ENCODE measurements at regions not wholly inside any gene's neighbourhood (a gene's known extent, or its start where the extent isn't known, plus 50 kb on each side); places are given as distances from the start of the nearest gene placed in this dataset.

DNA sequence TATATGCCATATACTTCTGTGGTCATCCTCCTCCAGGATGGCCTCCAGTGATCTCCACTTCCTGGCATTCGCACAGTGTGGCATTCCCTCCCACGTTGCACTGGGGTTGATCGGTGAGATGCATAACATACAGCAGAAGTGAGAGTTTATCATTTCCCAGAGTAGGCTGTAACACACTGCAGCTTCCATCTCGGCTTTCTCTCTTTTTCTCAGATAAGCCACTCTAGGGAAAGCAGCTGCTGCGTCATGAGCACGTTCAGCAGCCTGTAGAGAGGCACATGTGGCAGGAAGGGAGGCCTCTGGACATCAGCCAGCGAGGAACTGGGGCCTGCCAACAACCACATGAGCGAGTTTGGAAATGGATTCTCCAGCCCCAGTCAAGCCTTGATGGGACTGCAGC is 807.1 kb downstream of the DIAPH3 start:
- H3K4me2 ChIP-seq (ENCODE audit: low read length), result no peak overlapping the region
- no peaks in the 10 kb centered on the region for H3K27me3 ChIP-seq (ENCODE audit: control insufficient read depth, insufficient read depth, low read length)
- no peak overlapping the region for H3K27ac ChIP-seq
- H3K9me3 ChIP-seq (ENCODE audit: control insufficient read depth, low read length), result no peaks in the 10 kb centered on the region
- no peaks in the 10 kb centered on the region for H3K4me1 ChIP-seq
- H2AFZ ChIP-seq, result no peak overlapping the region
- H3K9ac ChIP-seq, result no peak overlapping the region
- TF ChIP-seq, protein P1, sequence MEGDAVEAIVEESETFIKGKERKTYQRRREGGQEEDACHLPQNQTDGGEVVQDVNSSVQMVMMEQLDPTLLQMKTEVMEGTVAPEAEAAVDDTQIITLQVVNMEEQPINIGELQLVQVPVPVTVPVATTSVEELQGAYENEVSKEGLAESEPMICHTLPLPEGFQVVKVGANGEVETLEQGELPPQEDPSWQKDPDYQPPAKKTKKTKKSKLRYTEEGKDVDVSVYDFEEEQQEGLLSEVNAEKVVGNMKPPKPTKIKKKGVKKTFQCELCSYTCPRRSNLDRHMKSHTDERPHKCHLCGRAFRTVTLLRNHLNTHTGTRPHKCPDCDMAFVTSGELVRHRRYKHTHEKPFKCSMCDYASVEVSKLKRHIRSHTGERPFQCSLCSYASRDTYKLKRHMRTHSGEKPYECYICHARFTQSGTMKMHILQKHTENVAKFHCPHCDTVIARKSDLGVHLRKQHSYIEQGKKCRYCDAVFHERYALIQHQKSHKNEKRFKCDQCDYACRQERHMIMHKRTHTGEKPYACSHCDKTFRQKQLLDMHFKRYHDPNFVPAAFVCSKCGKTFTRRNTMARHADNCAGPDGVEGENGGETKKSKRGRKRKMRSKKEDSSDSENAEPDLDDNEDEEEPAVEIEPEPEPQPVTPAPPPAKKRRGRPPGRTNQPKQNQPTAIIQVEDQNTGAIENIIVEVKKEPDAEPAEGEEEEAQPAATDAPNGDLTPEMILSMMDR (IDR thresholded peaks at IDR 0.05), result no peak
- H3K36me3 ChIP-seq (ENCODE audit: control insufficient read depth, insufficient read depth, low read length), result no peaks in the 10 kb centered on the region
- no peak overlapping the region for H3K4me3 ChIP-seq (ENCODE audit: low read depth, low read length)
- no peaks in the 10 kb centered on the region for H3K79me2 ChIP-seq

DNA sequence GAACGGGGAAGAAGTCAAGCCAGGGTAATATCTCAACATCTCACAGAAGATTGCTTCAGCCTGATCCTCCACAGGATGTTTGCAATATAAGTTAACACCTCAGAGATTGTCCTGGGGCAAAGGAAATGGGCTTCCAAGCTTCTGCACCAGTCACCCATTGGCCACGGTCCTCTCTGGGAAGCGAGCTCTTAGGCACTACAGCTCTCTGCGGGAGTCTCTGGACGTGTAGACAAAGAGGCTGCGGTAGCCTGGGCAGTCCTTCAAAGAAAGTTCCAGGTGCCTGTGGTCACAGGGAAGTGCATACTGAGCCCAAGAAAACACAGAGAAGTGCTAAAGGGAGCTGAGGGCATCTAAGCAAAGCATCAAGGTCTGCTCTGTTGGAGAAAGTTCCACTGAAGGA is 805.7 kb downstream of the DIAPH3 start:
- Histone ChIP-seq H3K27me3 (ENCODE audit: control insufficient read depth, insufficient read depth, low read length) (no peaks in the 10 kb centered on the region), H3K4me2 (ENCODE audit: low read length) (no peak overlapping the region), H3K9ac (no peak overlapping the region), H3K9me3 (ENCODE audit: control insufficient read depth, low read length) (no peaks in the 10 kb centered on the region), H3K36me3 (ENCODE audit: control insufficient read depth, insufficient read depth, low read length) (no peaks in the 10 kb centered on the region), H2AFZ (no peak overlapping the region), H3K4me3 (ENCODE audit: low read depth, low read length) (no peak overlapping the region), H3K4me1 (no peaks in the 10 kb centered on the region), H3K79me2 (no peaks in the 10 kb centered on the region), H3K27ac (no peak overlapping the region)
- TF ChIP-seq, protein P1 (IDR thresholded peaks at IDR 0.05), result no peak

DNA sequence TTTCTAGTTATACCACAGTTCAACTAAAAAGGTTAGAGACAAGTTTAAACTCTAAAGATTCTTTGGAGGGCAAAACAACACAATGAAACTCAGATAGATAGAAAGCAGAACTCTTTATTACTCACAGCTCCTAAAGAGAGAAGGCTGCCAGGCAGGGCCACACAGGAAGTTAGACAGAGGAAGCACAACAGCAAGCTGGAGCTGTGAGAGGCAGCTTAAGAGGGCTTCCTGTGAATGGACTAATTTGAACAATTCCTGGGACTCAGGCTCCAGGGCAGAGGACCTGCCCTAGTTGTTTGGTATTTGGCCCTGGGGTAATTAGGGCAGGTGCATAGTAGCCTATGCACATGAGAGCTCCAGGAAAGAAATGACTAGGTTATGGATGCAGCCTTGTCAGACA is 803.6 kb downstream of the DIAPH3 start:
- Histone ChIP-seq H3K27ac (no peak overlapping the region), H2AFZ (no peak overlapping the region), H3K4me1 (no peaks in the 10 kb centered on the region), H3K9me3 (ENCODE audit: control insufficient read depth, low read length) (no peaks in the 10 kb centered on the region), H3K79me2 (no peaks in the 10 kb centered on the region), H3K4me2 (ENCODE audit: low read length) (no peak overlapping the region), H3K4me3 (ENCODE audit: low read depth, low read length) (no peak overlapping the region), H3K36me3 (ENCODE audit: control insufficient read depth, insufficient read depth, low read length) (no peaks in the 10 kb centered on the region), H3K27me3 (ENCODE audit: control insufficient read depth, insufficient read depth, low read length) (no peaks in the 10 kb centered on the region), H3K9ac (no peak overlapping the region)
- TF ChIP-seq, protein P1 (IDR thresholded peaks at IDR 0.05), result no peak

DNA sequence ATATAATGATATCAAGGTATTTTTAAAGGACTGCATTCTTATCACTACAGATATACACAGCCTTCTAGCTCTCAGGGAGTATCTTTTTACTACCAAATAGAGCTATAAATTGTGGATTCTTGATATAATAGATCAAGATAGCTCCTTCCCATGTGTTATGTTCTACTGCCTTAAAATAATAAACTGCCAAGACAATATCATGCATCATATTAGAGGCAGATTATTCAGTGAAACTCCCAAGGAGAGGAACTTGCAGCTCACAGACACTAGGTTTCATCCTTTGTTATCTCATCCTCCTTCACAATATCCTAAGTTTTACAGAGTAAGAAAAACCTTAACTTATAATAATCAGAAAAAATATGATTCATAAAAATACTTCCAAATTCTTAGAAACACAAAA is 802.8 kb downstream of the DIAPH3 start:
- H3K4me2 ChIP-seq (ENCODE audit: low read length), result no peak overlapping the region
- H3K9ac ChIP-seq, result no peak overlapping the region
- TF ChIP-seq, protein P1 (IDR thresholded peaks at IDR 0.05), result no peak
- H3K4me1 ChIP-seq, result no peaks in the 10 kb centered on the region
- H3K4me3 ChIP-seq (ENCODE audit: low read depth, low read length), result no peak overlapping the region
- no peak overlapping the region for H3K27ac ChIP-seq
- no peaks in the 10 kb centered on the region for H3K9me3 ChIP-seq (ENCODE audit: control insufficient read depth, low read length)
- no peaks in the 10 kb centered on the region for H3K36me3 ChIP-seq (ENCODE audit: control insufficient read depth, insufficient read depth, low read length)
- H3K27me3 ChIP-seq (ENCODE audit: control insufficient read depth, insufficient read depth, low read length), result no peaks in the 10 kb centered on the region
- no peak overlapping the region for H2AFZ ChIP-seq
- no peaks in the 10 kb centered on the region for H3K79me2 ChIP-seq

DNA sequence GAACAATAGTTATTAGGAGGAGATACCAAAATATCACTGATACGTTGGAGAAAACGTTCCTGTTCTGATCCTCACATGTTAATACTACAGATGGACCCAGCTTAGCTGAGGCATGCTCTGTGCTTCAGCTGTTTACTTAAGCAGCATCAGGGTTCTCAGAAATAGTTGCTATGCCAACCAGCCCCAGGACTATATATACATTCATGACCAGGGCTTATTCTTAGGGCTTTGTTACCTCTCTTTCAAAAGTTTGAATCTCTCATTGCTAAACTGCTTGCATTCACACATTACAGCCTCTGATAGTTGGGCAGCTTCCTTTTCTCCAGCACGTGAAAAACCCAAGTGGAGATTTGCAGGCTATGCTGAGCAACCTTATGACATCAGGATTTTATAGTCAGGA is 800.4 kb downstream of the DIAPH3 start:
- no peaks in the 10 kb centered on the region for H3K4me1 ChIP-seq
- H3K79me2 ChIP-seq, result no peaks in the 10 kb centered on the region
- TF ChIP-seq, protein P1 (IDR thresholded peaks at IDR 0.05), result no peak
- H3K9me3 ChIP-seq (ENCODE audit: control insufficient read depth, low read length), result no peaks in the 10 kb centered on the region
- no peak overlapping the region for H3K9ac ChIP-seq
- H3K4me2 ChIP-seq (ENCODE audit: low read length), result no peak overlapping the region
- no peak overlapping the region for H3K27ac ChIP-seq
- H3K27me3 ChIP-seq (ENCODE audit: control insufficient read depth, insufficient read depth, low read length), result no peaks in the 10 kb centered on the region
- H3K4me3 ChIP-seq (ENCODE audit: low read depth, low read length), result no peak overlapping the region
- no peaks in the 10 kb centered on the region for H3K36me3 ChIP-seq (ENCODE audit: control insufficient read depth, insufficient read depth, low read length)
- H2AFZ ChIP-seq, result no peak overlapping the region
